Adrenal gland (tissue), 5 donors: ENCODE measurements at regions not wholly inside any gene's neighbourhood (a gene's known extent, or its start where the extent isn't known, plus 50 kb on each side); places are given as distances from the start of the nearest gene placed in this dataset.

ENCODE experiments used
- POLR2A ChIP-seq, 2 donors: fragments of 450-650 bp; IDR thresholded peaks; one replicate each; pipeline ENCODE4 v1.6.1; 2017; ENCODE audit warnings: antibody characterized with exemption in 2 of 2, mild to moderate bottlenecking in 2 of 2, moderate library complexity in 1 of 2
- TF ChIP-seq, protein P1 (sequence below), 6 experiments: fragments of 450-650 bp in 4 of 6; fragments of 200-600 bp in 2 of 6; sonication (generic) in 1 of 6; IDR thresholded peaks; 1 replicate in 5 of 6; 2 replicates in 1 of 6; pipeline versions ENCODE4 v1.5.1 to v1.8.0; 2016 to 2021; ENCODE audit warnings: antibody characterized with exemption in 6 of 6, mild to moderate bottlenecking in 2 of 6, moderate library complexity in 1 of 6
- donor health status: DM: no; HTN: no; CAD: no.

DNA sequence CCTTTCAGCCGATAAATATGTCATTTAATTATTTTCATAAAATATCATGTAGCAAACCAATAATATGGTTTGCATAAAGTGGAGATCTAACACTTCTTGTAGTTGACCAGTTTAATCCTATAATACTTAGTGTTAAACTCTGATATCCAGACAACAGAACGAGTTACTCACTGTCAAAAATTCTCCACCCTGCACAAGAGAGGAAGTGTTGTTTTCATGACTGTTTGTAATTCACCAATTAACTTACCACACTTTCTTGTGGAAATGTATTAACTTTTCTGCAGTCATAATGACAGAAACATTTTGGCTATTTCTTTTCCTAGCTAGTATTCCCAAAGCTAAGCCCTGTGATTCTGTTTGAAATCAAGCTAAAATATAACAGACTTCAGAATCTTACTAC, 555.3 kb upstream of the FTMT start:
- TF ChIP-seq, protein P1, sequence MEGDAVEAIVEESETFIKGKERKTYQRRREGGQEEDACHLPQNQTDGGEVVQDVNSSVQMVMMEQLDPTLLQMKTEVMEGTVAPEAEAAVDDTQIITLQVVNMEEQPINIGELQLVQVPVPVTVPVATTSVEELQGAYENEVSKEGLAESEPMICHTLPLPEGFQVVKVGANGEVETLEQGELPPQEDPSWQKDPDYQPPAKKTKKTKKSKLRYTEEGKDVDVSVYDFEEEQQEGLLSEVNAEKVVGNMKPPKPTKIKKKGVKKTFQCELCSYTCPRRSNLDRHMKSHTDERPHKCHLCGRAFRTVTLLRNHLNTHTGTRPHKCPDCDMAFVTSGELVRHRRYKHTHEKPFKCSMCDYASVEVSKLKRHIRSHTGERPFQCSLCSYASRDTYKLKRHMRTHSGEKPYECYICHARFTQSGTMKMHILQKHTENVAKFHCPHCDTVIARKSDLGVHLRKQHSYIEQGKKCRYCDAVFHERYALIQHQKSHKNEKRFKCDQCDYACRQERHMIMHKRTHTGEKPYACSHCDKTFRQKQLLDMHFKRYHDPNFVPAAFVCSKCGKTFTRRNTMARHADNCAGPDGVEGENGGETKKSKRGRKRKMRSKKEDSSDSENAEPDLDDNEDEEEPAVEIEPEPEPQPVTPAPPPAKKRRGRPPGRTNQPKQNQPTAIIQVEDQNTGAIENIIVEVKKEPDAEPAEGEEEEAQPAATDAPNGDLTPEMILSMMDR (IDR thresholded peaks at IDR 0.05): no peak
- TF ChIP-seq POLR2A (IDR thresholded peaks at IDR 0.05): no peak
